ENCODE measurements at regions not wholly inside any gene's neighbourhood (a gene's known extent, or its start where the extent isn't known, plus 50 kb on each side); places are given as distances from the start of the nearest gene placed in this dataset.

GRCh38 chr15:37298271-37298670, 197.9 kb upstream of the MEIS2 start:
- Histone ChIP-seq H3K9ac (no peak overlapping the region), H3K9me3 (ENCODE audit: low read depth) (no peaks in the 10 kb centered on the region), H3K4me1 (no peaks in the 10 kb centered on the region), H3K36me3 (no peaks in the 10 kb centered on the region), H2AFZ (replicated peaks) (no peak overlapping the region), H3K79me2 (ENCODE audit: low read depth) (no peaks in the 10 kb centered on the region), H3K4me3 (no peak overlapping the region), H4K20me1 (ENCODE audit: low read depth) (no peaks in the 10 kb centered on the region), H3F3A (ENCODE audit: low read depth) (no peaks in the 10 kb centered on the region), H3K27ac (no peak overlapping the region), H3K27me3 (no peaks in the 10 kb centered on the region), H3K4me2 (no peak overlapping the region)
- H3K36me3 Mint-ChIP-seq, result no peaks in the 10 kb centered on the region
- H3K4me3 Mint-ChIP-seq, result no peak overlapping the region
- TF ChIP-seq, protein P1, sequence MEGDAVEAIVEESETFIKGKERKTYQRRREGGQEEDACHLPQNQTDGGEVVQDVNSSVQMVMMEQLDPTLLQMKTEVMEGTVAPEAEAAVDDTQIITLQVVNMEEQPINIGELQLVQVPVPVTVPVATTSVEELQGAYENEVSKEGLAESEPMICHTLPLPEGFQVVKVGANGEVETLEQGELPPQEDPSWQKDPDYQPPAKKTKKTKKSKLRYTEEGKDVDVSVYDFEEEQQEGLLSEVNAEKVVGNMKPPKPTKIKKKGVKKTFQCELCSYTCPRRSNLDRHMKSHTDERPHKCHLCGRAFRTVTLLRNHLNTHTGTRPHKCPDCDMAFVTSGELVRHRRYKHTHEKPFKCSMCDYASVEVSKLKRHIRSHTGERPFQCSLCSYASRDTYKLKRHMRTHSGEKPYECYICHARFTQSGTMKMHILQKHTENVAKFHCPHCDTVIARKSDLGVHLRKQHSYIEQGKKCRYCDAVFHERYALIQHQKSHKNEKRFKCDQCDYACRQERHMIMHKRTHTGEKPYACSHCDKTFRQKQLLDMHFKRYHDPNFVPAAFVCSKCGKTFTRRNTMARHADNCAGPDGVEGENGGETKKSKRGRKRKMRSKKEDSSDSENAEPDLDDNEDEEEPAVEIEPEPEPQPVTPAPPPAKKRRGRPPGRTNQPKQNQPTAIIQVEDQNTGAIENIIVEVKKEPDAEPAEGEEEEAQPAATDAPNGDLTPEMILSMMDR (IDR thresholded peaks at IDR 0.05), result no peak
- no peak for TF ChIP-seq EZH2 (IDR thresholded peaks at IDR 0.05)
- TF ChIP-seq EZH2phosphoT487 (IDR thresholded peaks at IDR 0.05), result no peak
- no peaks in the 10 kb centered on the region for H3K9me3 Mint-ChIP-seq
- no peak for DNase-seq (ENCODE audit: low spot score)
- no peaks in the 10 kb centered on the region for H3K27me3 Mint-ChIP-seq (ENCODE audit: insufficient read depth, low read depth)
- no peaks in the 10 kb centered on the region for H3K4me1 Mint-ChIP-seq
- H3K27ac Mint-ChIP-seq, result no peak overlapping the region

GRCh38 chr15:37339437-37339836, 239.1 kb upstream of the MEIS2 start:
- Histone ChIP-seq H3K4me2 (no peak overlapping the region), H3K4me1 (no peaks in the 10 kb centered on the region), H3K4me3 (no peak overlapping the region), H4K20me1 (ENCODE audit: low read depth) (no peaks in the 10 kb centered on the region), H3K79me2 (ENCODE audit: low read depth) (no peaks in the 10 kb centered on the region), H3K9ac (no peak overlapping the region), H3K9me3 (ENCODE audit: low read depth) (no peaks in the 10 kb centered on the region), H3K27ac (no peak overlapping the region), H3K36me3 (no peaks in the 10 kb centered on the region), H2AFZ (replicated peaks) (no peak overlapping the region), H3K27me3 (no peaks in the 10 kb centered on the region), H3F3A (ENCODE audit: low read depth) (no peaks in the 10 kb centered on the region)
- Mint-ChIP-seq H3K27me3 (ENCODE audit: insufficient read depth, low read depth) (peaks cover 2% of the 10 kb centered on the region), H3K4me3 (no peak overlapping the region), H3K36me3 (no peaks in the 10 kb centered on the region), H3K9me3 (no peaks in the 10 kb centered on the region), H3K4me1 (peaks cover 3% of the 10 kb centered on the region), H3K27ac (no peak overlapping the region)
- DNase-seq (ENCODE audit: low spot score), result no peak
- TF ChIP-seq, protein P1 (IDR thresholded peaks at IDR 0.05), result no peak
- TF ChIP-seq EZH2 (IDR thresholded peaks at IDR 0.05), result no peak
- no peak for TF ChIP-seq EZH2phosphoT487 (IDR thresholded peaks at IDR 0.05)

- no peak overlapping the region for H3K27ac ChIP-seq
- no peak overlapping the region for H3K4me3 ChIP-seq
- no peak for TF ChIP-seq EZH2 (IDR thresholded peaks at IDR 0.05)
- H2AFZ ChIP-seq (replicated peaks), result no peak overlapping the region
- Mint-ChIP-seq H3K36me3 (no peaks in the 10 kb centered on the region), H3K27me3 (ENCODE audit: insufficient read depth, low read depth) (peaks cover 2% of the 10 kb centered on the region), H3K27ac (no peak overlapping the region), H3K4me1 (peaks cover 3% of the 10 kb centered on the region), H3K4me3 (no peak overlapping the region), H3K9me3 (no peaks in the 10 kb centered on the region)
- no peaks in the 10 kb centered on the region for H3K79me2 ChIP-seq (ENCODE audit: low read depth)
- no peaks in the 10 kb centered on the region for H3K9me3 ChIP-seq (ENCODE audit: low read depth)
- no peaks in the 10 kb centered on the region for H3K27me3 ChIP-seq
- H3F3A ChIP-seq (ENCODE audit: low read depth), result no peaks in the 10 kb centered on the region
- H3K36me3 ChIP-seq, result no peaks in the 10 kb centered on the region
- no peaks in the 10 kb centered on the region for H4K20me1 ChIP-seq (ENCODE audit: low read depth)
- no peak for DNase-seq (ENCODE audit: low spot score)
- H3K4me1 ChIP-seq, result no peaks in the 10 kb centered on the region
- no peak overlapping the region for H3K9ac ChIP-seq
- no peak overlapping the region for H3K4me2 ChIP-seq
These were observed 239.5 kb upstream of the MEIS2 start for GRCh38 chr15:37339856-37340255.

DNA sequence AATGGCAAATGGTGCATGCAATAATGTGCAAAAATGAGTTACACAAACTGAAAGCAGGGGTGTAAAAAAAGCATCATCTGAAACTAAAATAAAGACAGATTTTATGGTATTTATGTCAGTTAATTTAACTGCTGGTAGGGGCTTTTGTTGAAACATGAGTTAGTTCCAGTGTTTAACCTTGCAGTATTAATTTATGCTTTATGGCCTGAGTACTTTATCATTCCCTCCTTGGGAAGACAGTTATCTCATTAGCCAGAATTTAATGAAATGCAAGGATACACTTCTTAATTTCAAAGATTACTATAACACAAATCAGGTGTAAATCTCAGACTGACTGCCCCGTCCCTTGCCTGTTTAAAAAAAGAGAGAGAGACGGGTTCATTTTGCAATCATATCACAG, 240.1 kb upstream of the MEIS2 start:
- no peak overlapping the region for H3K27ac Mint-ChIP-seq
- Histone ChIP-seq H2AFZ (replicated peaks) (no peak overlapping the region), H3K4me2 (no peak overlapping the region), H4K20me1 (ENCODE audit: low read depth) (no peaks in the 10 kb centered on the region), H3K27me3 (no peaks in the 10 kb centered on the region), H3F3A (ENCODE audit: low read depth) (no peaks in the 10 kb centered on the region), H3K36me3 (no peaks in the 10 kb centered on the region), H3K4me1 (no peaks in the 10 kb centered on the region), H3K4me3 (no peak overlapping the region), H3K9ac (no peak overlapping the region), H3K79me2 (ENCODE audit: low read depth) (no peaks in the 10 kb centered on the region), H3K9me3 (ENCODE audit: low read depth) (no peaks in the 10 kb centered on the region), H3K27ac (no peak overlapping the region)
- H3K4me1 Mint-ChIP-seq, result peaks cover 3% of the 10 kb centered on the region
- no peak overlapping the region for H3K4me3 Mint-ChIP-seq
- peaks cover 2% of the 10 kb centered on the region for H3K27me3 Mint-ChIP-seq (ENCODE audit: insufficient read depth, low read depth)
- DNase-seq (ENCODE audit: low spot score), result no peak
- H3K36me3 Mint-ChIP-seq, result no peaks in the 10 kb centered on the region
- no peaks in the 10 kb centered on the region for H3K9me3 Mint-ChIP-seq
- TF ChIP-seq, protein P1 (IDR thresholded peaks at IDR 0.05), result no peak
- TF ChIP-seq EZH2 (IDR thresholded peaks at IDR 0.05) (no peak), EZH2phosphoT487 (IDR thresholded peaks at IDR 0.05) (no peak)

All from neural progenitor cell (in vitro differentiated cells).